ENCODE measurements at regions not wholly inside any gene's neighbourhood (a gene's known extent, or its start where the extent isn't known, plus 50 kb on each side); places are given as distances from the start of the nearest gene placed in this dataset.

GRCh38 chr11:87917111-87917510, 258.1 kb downstream of the RAB38 start:
- TF ChIP-seq CTCF (IDR thresholded peaks at IDR 0.05) (no peak), POLR2A (IDR thresholded peaks at IDR 0.05) (no peak)

All from Peyer's patch (tissue), 4 donors.